Thoracic aorta (tissue), 2 donors: ENCODE measurements at regions not wholly inside any gene's neighbourhood (a gene's known extent, or its start where the extent isn't known, plus 50 kb on each side); places are given as distances from the start of the nearest gene placed in this dataset.

ENCODE experiments used
- ATAC-seq: fragments of 150-250 bp; one replicate; pipeline ENCODE4 v1.8.0; 2017; ENCODE audit warnings: low read depth; ENCODE audit not compliant: insufficient number of reproducible peaks, low FRiP score
- DNase-seq: peaks from one replicate; pipeline ENCODE4 v3.0.0-alpha.2; 2020; ENCODE audit warnings: low spot score
- H3K27ac ChIP-seq, 2 donors: fragments of 200-600 bp; sonication (generic); 1 replicate in 1 of 2; 2 replicates in 1 of 2; pipeline ENCODE4 v1.5.1; 2016; ENCODE audit warnings: mild to moderate bottlenecking in 2 of 2, moderate library complexity in 2 of 2
- H3K27me3 ChIP-seq: fragments of 200-600 bp; sonication (generic); replicated peaks from 2 replicates; pipeline ENCODE4 v1.6.0; 2016; ENCODE audit warnings: mild to moderate bottlenecking; ENCODE audit not compliant: insufficient read depth
- H3K36me3 ChIP-seq: fragments of 200-600 bp; sonication (generic); one replicate; pipeline ENCODE4 v1.5.1; 2016
- H3K4me1 ChIP-seq, 2 donors: fragments of 200-600 bp; sonication (generic); 1 replicate in 1 of 2; 2 replicates in 1 of 2; pipeline versions ENCODE4 v1.5.1 to v1.6.0; 2016; ENCODE audit warnings: low read depth in 2 of 2, mild to moderate bottlenecking in 1 of 2; ENCODE audit not compliant: control insufficient read depth in 1 of 2
- H3K4me3 ChIP-seq: fragments of 200-600 bp; sonication (generic); 2 replicates; pipeline ENCODE4 v1.5.1; 2016; ENCODE audit warnings: mild to moderate bottlenecking
- H3K9me3 ChIP-seq: fragments of 200-600 bp; sonication (generic); 2 replicates; pipeline ENCODE4 v1.5.1; 2016
- TF ChIP-seq, protein P1 (sequence below): fragments of 200-600 bp; sonication (generic); IDR thresholded peaks from one replicate; pipeline ENCODE4 v1.5.1; 2019; ENCODE audit warnings: antibody characterized with exemption

DNA sequence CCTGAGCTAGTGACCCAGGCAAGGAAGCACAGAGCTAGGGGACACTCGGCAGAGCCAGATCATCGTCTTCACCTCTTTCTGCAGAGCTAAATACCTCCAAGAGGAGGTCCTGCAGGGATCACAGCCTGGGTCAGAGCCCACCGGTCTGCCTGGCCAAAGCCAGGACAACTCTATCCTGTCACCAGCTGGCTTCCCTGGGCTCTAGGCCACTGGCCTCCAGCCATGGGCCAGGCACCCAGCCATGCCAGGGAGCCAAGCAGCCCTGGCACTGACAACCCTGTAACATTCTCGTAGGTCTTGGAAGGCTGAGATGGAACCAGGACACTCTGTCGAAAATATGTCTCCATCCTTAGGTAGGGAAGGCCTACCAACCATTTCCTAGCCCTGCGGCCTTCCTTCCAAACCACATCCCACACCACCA, 270.1 kb downstream of the BUD13 start:
- Histone ChIP-seq H3K4me1 (no peaks in the 10 kb centered on the region), H3K36me3 (no peaks in the 10 kb centered on the region), H3K9me3 (no peaks in the 10 kb centered on the region), H3K27ac (no peak overlapping the region), H3K4me3 (no peak overlapping the region), H3K27me3 (no peaks in the 10 kb centered on the region)
- ATAC-seq (no peak), DNase-seq (no peak)
- TF ChIP-seq, protein P1, sequence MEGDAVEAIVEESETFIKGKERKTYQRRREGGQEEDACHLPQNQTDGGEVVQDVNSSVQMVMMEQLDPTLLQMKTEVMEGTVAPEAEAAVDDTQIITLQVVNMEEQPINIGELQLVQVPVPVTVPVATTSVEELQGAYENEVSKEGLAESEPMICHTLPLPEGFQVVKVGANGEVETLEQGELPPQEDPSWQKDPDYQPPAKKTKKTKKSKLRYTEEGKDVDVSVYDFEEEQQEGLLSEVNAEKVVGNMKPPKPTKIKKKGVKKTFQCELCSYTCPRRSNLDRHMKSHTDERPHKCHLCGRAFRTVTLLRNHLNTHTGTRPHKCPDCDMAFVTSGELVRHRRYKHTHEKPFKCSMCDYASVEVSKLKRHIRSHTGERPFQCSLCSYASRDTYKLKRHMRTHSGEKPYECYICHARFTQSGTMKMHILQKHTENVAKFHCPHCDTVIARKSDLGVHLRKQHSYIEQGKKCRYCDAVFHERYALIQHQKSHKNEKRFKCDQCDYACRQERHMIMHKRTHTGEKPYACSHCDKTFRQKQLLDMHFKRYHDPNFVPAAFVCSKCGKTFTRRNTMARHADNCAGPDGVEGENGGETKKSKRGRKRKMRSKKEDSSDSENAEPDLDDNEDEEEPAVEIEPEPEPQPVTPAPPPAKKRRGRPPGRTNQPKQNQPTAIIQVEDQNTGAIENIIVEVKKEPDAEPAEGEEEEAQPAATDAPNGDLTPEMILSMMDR = no peak

DNA sequence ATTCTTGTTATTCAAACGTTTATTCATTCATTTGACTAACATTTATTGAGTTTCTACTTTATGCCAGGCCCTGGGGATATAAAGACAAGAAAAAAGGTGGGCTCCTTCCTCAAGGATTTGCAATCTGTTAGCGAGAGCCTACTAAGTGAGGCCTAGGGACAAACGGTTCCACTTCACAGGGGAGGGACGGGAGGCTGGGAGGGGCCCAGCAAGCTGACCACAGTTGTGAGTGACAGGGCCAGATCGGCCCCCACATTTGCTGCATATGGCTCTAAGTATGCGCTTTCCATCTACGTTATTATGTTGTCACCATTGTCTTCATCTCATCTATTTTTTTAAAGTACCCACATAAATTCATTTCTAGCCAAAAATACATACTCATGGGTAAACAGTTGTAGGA, 271.1 kb downstream of the BUD13 start:
- TF ChIP-seq, protein P1 = no peak
- Histone ChIP-seq H3K4me3 (no peak overlapping the region), H3K4me1 (no peaks in the 10 kb centered on the region), H3K27me3 (no peaks in the 10 kb centered on the region), H3K9me3 (no peaks in the 10 kb centered on the region), H3K36me3 (no peaks in the 10 kb centered on the region), H3K27ac (no peak overlapping the region)
- no peak for DNase-seq
- no peak for ATAC-seq

DNA sequence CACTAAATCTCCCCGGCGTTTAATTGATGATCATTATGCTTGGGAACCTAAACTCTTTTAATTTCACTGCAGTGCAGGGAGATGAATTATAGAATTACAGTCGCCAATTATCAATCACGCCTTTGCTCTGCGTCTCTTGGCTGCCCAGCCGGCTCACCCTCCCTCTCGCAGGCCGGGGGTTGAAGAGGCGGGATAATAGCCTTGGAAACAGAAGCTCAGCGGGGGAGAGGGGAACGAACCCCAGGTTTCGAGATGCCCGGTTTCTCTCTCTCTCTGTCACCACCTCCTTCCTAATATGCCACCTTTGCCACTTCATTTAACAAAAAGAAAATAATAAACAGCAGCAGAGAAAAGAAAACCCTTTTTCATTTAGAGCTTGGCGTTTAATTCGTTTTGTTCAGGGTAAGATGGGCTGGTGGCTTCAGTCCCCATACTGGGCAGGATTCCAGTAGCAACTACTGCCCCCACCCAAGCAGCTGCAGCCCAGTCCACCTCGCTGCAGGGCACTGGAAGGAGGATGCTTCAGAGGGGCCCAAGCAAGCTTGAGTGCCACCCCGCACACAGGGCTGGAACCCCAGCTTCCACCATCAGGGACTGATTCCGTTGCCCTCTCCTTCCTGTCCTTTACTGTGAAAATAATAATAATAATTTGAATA, 271.7 kb downstream of the BUD13 start:
- no peaks in the 10 kb centered on the region for H3K36me3 ChIP-seq
- no peaks in the 10 kb centered on the region for H3K9me3 ChIP-seq
- H3K27ac ChIP-seq = no peak overlapping the region
- no peaks in the 10 kb centered on the region for H3K4me1 ChIP-seq
- no peaks in the 10 kb centered on the region for H3K27me3 ChIP-seq
- no peak for DNase-seq
- TF ChIP-seq, protein P1 = no peak
- no peak overlapping the region for H3K4me3 ChIP-seq
- ATAC-seq = no peak

DNA sequence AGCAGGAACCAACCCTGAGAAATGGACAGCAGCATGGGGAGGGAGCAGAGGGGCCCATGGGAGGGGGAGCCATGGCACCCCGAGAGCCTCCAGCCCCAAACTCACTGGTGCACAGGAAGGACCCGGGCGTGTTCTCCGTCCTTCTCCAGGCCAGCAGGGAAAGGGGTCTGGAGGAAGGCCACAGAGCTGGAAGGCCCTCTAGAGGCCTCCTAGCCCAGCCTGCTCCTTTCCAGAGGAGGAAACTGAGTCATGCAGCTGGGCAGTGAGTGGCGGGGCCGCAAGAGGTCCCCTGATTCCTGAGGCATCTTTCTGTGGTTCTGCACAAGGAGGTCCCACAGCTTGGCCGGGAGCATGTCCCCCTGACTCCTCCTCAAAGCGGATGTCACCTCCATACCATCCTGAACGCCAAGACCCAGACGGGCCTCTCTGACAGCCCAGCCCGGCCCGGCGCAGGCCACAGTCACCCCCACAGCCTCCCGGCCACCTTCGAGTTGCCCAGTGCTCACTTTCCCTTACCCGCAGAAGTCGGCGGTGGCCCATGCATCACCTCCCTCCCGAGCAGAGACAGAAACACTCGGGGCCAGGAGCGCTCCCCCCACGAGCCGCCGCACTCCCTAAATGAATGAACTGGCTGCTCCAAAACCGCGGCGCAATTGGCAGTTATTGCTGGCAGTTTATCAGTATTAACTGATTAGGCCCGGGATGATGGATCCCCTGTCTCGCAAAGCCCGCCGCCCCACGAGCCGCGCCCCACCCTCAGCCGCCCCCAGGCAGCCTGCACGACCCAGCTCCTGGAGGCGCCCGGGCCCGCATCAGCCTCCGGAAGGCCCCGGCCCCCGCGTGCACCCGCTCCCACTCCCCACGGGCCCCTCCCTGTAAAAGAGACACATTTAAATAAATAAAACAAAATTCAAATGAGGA, 272.5 kb downstream of the BUD13 start:
- Histone ChIP-seq H3K27me3 (no peaks in the 10 kb centered on the region), H3K9me3 (no peaks in the 10 kb centered on the region), H3K4me1 (no peaks in the 10 kb centered on the region), H3K36me3 (no peaks in the 10 kb centered on the region), H3K4me3 (no peak overlapping the region), H3K27ac (no peak overlapping the region)
- no peak for ATAC-seq
- DNase-seq = no peak
- TF ChIP-seq, protein P1 = no peak

DNA sequence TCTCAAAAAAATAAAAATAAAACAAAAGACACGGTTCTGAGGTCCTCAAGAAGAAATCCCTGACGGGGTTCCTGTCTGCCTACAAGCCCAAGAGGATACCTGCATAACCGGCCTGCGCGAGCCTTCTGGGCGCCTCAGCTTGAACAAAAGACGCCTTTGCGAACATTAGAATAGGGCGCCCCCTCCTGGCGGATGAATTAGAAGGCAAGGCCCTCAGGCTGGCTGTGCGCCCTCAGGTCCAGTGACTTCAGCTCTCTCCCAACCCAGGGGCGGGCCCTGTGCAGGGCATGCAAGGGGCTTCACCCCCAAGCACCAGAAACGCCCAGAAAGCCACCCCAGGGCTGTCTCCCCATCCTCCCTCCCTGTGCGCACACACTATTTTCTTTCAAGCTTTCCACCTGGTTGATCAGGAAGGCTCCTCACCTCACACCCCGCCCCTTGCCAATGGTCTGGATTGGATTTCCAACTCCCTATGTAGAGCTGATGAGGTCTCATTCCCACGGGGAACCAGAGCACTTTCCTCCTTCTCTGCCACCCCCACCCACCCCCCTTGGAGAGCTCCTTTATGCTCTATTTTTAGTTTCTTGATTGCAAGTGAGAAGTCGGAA, 273.3 kb downstream of the BUD13 start:
- TF ChIP-seq, protein P1 = no peak
- H3K27me3 ChIP-seq = no peaks in the 10 kb centered on the region
- no peak overlapping the region for H3K4me3 ChIP-seq
- H3K9me3 ChIP-seq = no peaks in the 10 kb centered on the region
- ATAC-seq (no peak), DNase-seq (no peak)
- no peak overlapping the region for H3K27ac ChIP-seq
- no peaks in the 10 kb centered on the region for H3K4me1 ChIP-seq
- no peaks in the 10 kb centered on the region for H3K36me3 ChIP-seq
